Iris pigment epithelial cell (primary cell): ENCODE measurements at regions not wholly inside any gene's neighbourhood (a gene's known extent, or its start where the extent isn't known, plus 50 kb on each side); places are given as distances from the start of the nearest gene placed in this dataset.

ENCODE experiments used
- DNase-seq: peaks from one replicate; pipeline ENCODE4 v3.0.0-alpha.2; 2011; ENCODE audit warnings: low read depth

GRCh38 chr2:120455390-120455789 lies 109.5 kb downstream of the INHBB start:
- DNase-seq, result no peak

DNA sequence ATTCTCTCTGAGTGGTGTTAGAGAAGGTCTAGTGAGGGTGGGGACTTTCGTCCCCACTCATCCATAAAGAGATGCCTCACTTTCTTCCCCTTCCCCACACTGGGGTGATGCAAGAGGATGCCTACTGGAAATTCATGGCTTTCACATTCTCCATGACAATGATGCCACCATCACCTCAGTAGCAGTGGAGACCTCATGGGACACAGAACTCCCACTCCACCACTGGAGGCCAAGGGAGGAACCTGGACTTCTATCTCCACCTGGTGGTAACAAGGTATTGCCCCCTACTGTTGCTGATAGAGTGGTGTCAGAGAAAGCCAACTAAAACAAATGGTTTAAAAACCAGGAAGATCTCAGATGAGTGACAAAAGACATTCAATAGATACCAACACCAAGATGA lies 110.9 kb downstream of the INHBB start:
- no peak for DNase-seq

DNA sequence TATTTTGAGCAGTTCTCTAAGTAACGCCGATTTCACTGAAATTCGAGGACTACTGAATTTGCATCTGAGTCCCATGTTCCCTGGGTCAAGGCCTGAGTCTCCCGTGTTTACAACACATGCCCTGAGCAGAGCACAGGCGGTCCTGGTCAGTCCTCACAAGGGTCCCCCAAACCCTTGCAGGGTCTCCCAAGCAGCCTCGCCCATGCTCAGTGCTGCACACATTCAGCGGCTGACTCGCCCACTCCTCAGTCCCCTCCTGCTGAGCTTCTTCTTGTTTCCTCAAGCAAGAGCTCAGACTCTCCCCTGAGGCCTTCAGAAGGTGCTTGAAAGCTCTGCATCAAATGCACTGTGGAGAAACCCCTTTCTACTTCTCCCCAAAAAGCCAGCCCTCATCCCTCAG lies 114.6 kb downstream of the INHBB start:
- DNase-seq, result no peak

DNA sequence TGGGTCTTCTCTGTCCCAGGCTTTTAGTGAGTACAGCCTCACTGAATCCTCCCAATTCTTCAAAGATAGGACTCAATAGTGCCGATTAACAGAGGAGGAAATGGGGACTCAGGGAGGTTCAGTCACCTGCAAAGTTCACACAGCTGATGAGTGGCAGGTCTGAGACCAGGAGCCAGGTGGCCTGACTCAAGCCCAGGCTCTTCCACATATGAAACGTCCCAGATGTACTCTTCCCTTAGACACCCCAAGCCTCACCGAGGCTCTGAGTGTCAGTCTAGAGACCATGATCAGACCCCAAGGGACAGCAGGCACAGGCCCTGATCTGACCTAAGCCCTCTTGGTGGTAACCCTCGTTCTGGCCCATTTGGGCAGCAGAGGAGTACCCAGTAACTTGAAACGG lies 115.2 kb downstream of the INHBB start:
- no peak for DNase-seq

DNA sequence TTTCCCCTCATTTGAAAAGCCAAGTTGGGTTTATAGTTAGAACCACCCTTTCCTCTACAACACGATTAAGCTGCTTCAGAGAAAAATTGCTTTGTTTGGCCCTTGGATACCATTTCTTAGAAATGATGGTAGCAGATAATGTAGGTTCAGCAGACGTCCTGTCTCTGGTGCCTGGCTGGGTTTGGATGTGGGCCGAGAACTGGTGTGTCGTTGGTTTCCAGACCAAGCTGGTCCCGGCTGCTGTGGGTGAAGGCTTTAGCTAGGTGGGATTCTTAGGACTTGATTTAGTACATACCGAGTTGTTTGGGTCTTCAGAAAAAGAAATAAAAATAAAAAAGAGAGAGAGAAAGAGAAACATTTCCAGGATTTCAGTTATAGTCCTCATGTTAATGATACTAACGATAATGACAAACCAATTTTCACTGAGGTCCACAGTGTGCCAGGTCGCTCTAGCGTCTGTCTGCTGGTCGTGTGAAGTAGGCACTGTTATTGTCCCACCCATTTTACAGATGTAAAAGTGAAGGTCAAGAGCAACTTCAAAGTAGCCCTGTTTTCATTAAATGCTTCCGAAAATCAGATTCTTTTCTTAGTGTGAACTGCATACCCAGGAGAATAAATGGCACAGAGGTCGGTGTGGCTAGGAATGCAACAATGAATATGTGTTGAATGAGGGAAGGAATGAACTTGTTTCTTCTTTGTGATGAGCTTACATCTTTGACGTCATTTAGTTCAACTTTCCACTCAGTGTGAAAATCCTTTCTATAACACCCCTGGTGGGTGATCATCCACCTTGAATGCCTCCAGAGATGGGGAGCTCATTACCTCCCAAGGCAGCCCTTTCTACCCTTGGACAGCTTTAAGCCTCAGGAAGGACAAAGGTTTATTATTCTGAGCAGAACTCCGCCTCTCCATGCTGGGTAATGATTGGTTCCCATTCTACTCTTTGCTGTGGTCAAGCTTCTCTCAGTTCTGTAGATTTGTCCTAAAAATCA lies 115.9 kb downstream of the INHBB start:
- no peak for DNase-seq

DNA sequence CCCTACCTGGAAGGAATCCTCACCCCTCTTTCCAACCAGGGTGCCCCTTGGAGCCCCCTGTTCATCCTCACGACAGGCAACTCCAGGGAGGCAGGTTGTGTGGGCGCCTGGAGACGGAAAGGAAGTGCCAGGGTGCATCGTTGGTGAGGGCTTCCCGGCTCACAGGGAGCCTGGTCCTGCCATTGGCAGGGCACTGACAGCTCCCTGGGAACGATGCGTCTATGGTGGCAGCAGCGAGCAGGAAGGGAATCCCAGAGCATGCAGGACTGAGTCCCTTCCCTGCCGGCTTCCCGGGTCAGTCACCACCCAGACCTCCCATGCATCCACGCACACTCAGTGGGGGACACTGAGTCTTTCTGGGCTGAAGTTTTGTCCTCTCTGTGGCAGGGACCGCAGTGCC lies 117.6 kb downstream of the INHBB start:
- no peak for DNase-seq

DNA sequence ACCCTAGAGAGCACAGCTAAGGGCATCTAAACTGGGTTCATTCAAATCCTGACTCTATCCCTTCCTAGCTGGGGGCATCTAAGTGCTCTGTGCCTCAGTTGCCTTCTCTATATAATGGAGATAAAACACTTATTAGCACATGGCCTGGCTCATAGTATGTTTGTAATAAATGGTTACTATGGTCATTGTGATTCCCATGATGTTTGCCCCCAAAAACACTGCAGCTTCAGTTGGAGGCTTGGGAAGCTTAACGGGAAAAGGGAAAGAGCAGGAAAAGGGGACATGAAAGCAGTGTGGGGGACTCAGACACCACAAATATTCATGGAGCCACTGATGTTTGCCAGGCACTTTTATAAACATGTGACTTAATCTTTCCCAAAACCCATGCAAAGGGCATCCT lies 118.1 kb downstream of the INHBB start:
- no peak for DNase-seq

- DNase-seq, result no peak
These were observed 118.6 kb downstream of the INHBB start for GRCh38 chr2:120464448-120464931.

- DNase-seq, result no peak
These were observed 119.2 kb downstream of the INHBB start for GRCh38 chr2:120465012-120465700.

DNA sequence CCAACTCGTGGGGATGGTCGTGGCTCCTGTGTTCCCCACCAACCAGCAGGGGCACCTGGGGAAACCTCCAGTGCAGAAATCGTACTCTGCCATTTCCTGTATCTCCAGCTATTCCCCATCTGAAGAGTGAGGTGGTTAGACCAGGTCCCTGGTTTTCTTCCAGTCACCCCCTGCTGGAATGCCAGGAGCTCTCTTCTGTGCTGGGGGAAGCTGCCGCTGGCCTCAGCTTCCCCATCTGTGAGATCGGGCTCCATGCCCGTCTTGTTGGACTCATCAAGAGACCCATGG lies 119.7 kb downstream of the INHBB start:
- DNase-seq, result no peak

- DNase-seq, result no peak
These were observed 120.2 kb downstream of the INHBB start for GRCh38 chr2:120465989-120466703.

- DNase-seq, result no peak
These were observed 120.7 kb downstream of the INHBB start for GRCh38 chr2:120466704-120467054.

GRCh38 chr2:120468136-120468535 lies 122.2 kb downstream of the INHBB start:
- no peak for DNase-seq

DNA sequence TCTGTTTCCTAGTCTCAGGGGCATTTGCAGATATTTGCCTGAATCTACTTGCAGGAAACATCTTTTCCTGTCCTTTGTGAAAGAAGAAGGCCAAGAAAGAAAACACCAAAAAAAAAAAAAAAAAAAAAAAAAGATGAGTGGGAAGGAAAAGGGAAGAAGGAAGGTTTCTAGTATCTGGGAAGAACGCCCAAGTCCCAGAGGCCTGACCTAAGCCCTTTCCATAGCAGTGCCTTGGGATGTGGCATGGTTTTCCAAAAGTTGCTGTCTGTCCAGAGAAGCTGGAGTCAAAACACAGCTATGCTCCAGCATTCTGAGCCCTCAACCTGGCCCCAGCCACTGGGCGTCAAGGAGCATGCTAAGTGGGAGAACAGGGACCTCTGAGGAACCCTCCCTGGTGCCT lies 123.5 kb downstream of the INHBB start:
- no peak for DNase-seq

GRCh38 chr2:120470041-120470965 lies 124.4 kb downstream of the INHBB start:
- peak; percentile 95 for DNase-seq

GRCh38 chr2:120471166-120471565 lies 125.2 kb downstream of the INHBB start:
- DNase-seq, result no peak

- no peak for DNase-seq
These were observed 126.1 kb downstream of the INHBB start for GRCh38 chr2:120472031-120472430.

DNA sequence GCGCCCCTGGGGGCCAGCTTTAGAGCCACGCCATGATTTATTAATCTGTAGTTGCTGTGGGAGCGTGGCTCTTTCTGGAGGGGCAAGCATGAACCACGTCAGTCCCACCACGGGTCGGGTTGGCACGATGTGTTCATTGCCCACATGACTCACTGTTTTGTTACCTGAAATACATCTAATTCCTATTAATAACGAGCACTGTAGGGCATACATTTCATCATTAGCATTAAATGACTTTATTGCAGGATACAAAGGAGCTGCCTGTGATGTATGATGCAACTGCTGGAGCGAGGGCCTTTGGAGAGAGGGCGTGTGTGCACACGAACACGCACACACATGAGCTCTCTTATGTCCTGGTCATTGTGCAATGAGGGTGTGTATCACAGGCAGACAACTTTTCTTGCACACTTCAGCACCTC lies 127.0 kb downstream of the INHBB start:
- no peak for DNase-seq

- no peak for DNase-seq
These were observed 127.8 kb downstream of the INHBB start for GRCh38 chr2:120473522-120474271.

- DNase-seq, result no peak
These were observed 128.6 kb downstream of the INHBB start for GRCh38 chr2:120474486-120474885.

- DNase-seq, result no peak
These were observed 130.2 kb downstream of the INHBB start for GRCh38 chr2:120476141-120476540.
